Osteoblast (primary cell): ENCODE measurements at regions not wholly inside any gene's neighbourhood (a gene's known extent, or its start where the extent isn't known, plus 50 kb on each side); places are given as distances from the start of the nearest gene placed in this dataset.

Experiments
- DNase-seq: peaks from one replicate; pipeline ENCODE4 v3.0.0; 2011; ENCODE audit warnings: low spot score, mixed read lengths; ENCODE audit not compliant: insufficient read length; ENCODE audit errors: missing footprints
- H2AFZ ChIP-seq: 2 replicates; pipeline ENCODE4 v1.6.0; 2011; ENCODE audit warnings: mild to moderate bottlenecking, low read length
- H3K27ac ChIP-seq: 2 replicates; pipeline ENCODE4 v1.5.1; 2011; ENCODE audit warnings: mild to moderate bottlenecking, low read depth, low read length, moderate library complexity
- H3K27me3 ChIP-seq: 2 replicates; pipeline ENCODE4 v1.6.0; 2012; ENCODE audit warnings: mild to moderate bottlenecking, control low read depth, inconsistent platforms, low read length, moderate library complexity; ENCODE audit not compliant: insufficient read depth
- H3K36me3 ChIP-seq: 2 replicates; pipeline ENCODE4 v1.5.1; 2011; ENCODE audit warnings: mild to moderate bottlenecking, low read length, control low read depth, moderate library complexity; ENCODE audit not compliant: insufficient read depth
- H3K4me1 ChIP-seq: 2 replicates; pipeline ENCODE4 v1.5.1; 2011; ENCODE audit warnings: mild to moderate bottlenecking, low read length, control low read depth, moderate library complexity; ENCODE audit not compliant: insufficient read depth
- H3K4me2 ChIP-seq: 2 replicates; pipeline ENCODE4 v1.6.0; 2011; ENCODE audit warnings: mild to moderate bottlenecking, low read length; ENCODE audit not compliant: insufficient read depth
- H3K4me3 ChIP-seq: fragments of 200-600 bp; sonication (generic); 3 replicates; pipeline ENCODE4 v1.5.1; 2012; ENCODE audit warnings: mild to moderate bottlenecking, low read length, inconsistent platforms; ENCODE audit not compliant: insufficient read depth
- H3K79me2 ChIP-seq: 2 replicates; pipeline ENCODE4 v1.6.0; 2012; ENCODE audit warnings: mild to moderate bottlenecking, low read length, control low read depth, inconsistent platforms; ENCODE audit not compliant: insufficient read depth
- H3K9me3 ChIP-seq: 2 replicates; pipeline ENCODE4 v1.5.1; 2011; ENCODE audit warnings: low read depth, low read length, control low read depth
- H4K20me1 ChIP-seq: 2 replicates; pipeline ENCODE4 v1.6.0; 2012; ENCODE audit warnings: mild to moderate bottlenecking, low read length, control low read depth; ENCODE audit not compliant: insufficient read depth
- CTCF ChIP-seq: IDR thresholded peaks from 2 replicates; pipeline ENCODE4 v1.5.1; 2011; ENCODE audit warnings: mild to moderate bottlenecking, low read depth, low read length, moderate library complexity; ENCODE audit errors: extremely low read depth

- Histone ChIP-seq H3K27ac (no peak overlapping the region), H3K36me3 (no peaks in the 10 kb centered on the region), H3K79me2 (no peaks in the 10 kb centered on the region), H3K4me3 (no peak overlapping the region), H2AFZ (no peak overlapping the region), H3K4me2 (no peak overlapping the region), H3K4me1 (peaks cover 14% of the 10 kb centered on the region), H3K27me3 (peaks cover 14% of the 10 kb centered on the region), H4K20me1 (no peaks in the 10 kb centered on the region), H3K9me3 (no peaks in the 10 kb centered on the region)
- no peak for TF ChIP-seq CTCF
- no peak for DNase-seq
Measured at GRCh38 chr2:111709321-111709720, 174.7 kb downstream of the ANAPC1 start.

- TF ChIP-seq CTCF: no peak
- Histone ChIP-seq H4K20me1 (no peaks in the 10 kb centered on the region), H3K4me2 (no peak overlapping the region), H3K79me2 (no peaks in the 10 kb centered on the region), H3K4me3 (no peak overlapping the region), H3K4me1 (peaks cover 11% of the 10 kb centered on the region), H2AFZ (peak overlapping the region; percentile 38), H3K27me3 (peaks cover 17% of the 10 kb centered on the region), H3K36me3 (no peaks in the 10 kb centered on the region), H3K27ac (no peak overlapping the region), H3K9me3 (no peaks in the 10 kb centered on the region)
- DNase-seq: no peak
Measured at GRCh38 chr2:111710085-111710484, 173.9 kb downstream of the ANAPC1 start.

GRCh38 chr2:111710613-111711012 is 173.4 kb downstream of the ANAPC1 start:
- Histone ChIP-seq H2AFZ (no peak overlapping the region), H3K9me3 (no peaks in the 10 kb centered on the region), H3K4me1 (peaks cover 6% of the 10 kb centered on the region), H3K4me2 (no peak overlapping the region), H3K79me2 (no peaks in the 10 kb centered on the region), H3K27ac (no peak overlapping the region), H3K27me3 (peaks cover 17% of the 10 kb centered on the region), H3K4me3 (no peak overlapping the region), H4K20me1 (no peaks in the 10 kb centered on the region), H3K36me3 (no peaks in the 10 kb centered on the region)
- TF ChIP-seq CTCF: no peak
- no peak for DNase-seq

- Histone ChIP-seq H3K79me2 (no peaks in the 10 kb centered on the region), H3K9me3 (no peaks in the 10 kb centered on the region)
Measured at GRCh38 chr2:111711270-111711669, 172.7 kb downstream of the ANAPC1 start.

More at GRCh38 chr2:111711270-111711669, 172.7 kb downstream of the ANAPC1 start:
- no peaks in the 10 kb centered on the region for H3K36me3 ChIP-seq
- H3K4me3 ChIP-seq: no peak overlapping the region
- H4K20me1 ChIP-seq: no peaks in the 10 kb centered on the region
- no peak for TF ChIP-seq CTCF
- no peak overlapping the region for H2AFZ ChIP-seq
- DNase-seq: no peak
- no peak overlapping the region for H3K27ac ChIP-seq
- peaks cover 17% of the 10 kb centered on the region for H3K27me3 ChIP-seq
- no peak overlapping the region for H3K4me2 ChIP-seq
- no peaks in the 10 kb centered on the region for H3K4me1 ChIP-seq
